Gastroesophageal sphincter (tissue), 3 donors: ENCODE measurements at regions not wholly inside any gene's neighbourhood (a gene's known extent, or its start where the extent isn't known, plus 50 kb on each side); places are given as distances from the start of the nearest gene placed in this dataset.

Experiments
- CTCF ChIP-seq, 4 experiments: fragments of 200-600 bp in 2 of 4; fragments of 450-650 bp in 2 of 4; sonication (generic) in 1 of 4; IDR thresholded peaks; one replicate each; pipeline ENCODE4 v1.5.1; 2017 to 2019; ENCODE audit warnings: antibody characterized with exemption in 4 of 4, mild to moderate bottlenecking in 2 of 4, moderate library complexity in 2 of 4
- POLR2AphosphoS5 ChIP-seq: sonication (generic); formaldehyde crosslinking; IDR thresholded peaks from one replicate; pipeline ENCODE4 v1.6.1; 2017; ENCODE audit warnings: antibody characterized with exemption

- TF ChIP-seq POLR2AphosphoS5, result no peak
- TF ChIP-seq CTCF (IDR thresholded peaks at IDR 0.05), result no peak
Measured at GRCh38 chr2:225920621-225921220, 521.2 kb downstream of the NYAP2 start.
